Neuronal stem cell (in vitro differentiated cells): ENCODE measurements at regions not wholly inside any gene's neighbourhood (a gene's known extent, or its start where the extent isn't known, plus 50 kb on each side); places are given as distances from the start of the nearest gene placed in this dataset.

Experiments used
- DNase-seq: peaks from one replicate; pipeline ENCODE4 v3.0.0-alpha.2; 2013; ENCODE audit warnings: low spot score
- H2AFZ ChIP-seq: one replicate; pipeline ENCODE4 v1.6.1; 2013; ENCODE audit warnings: mild to moderate bottlenecking, low read length, inconsistent platforms
- H2AK5ac ChIP-seq: 2 replicates; pipeline ENCODE4 v1.6.1; 2013; ENCODE audit warnings: low read depth, mild to moderate bottlenecking, inconsistent platforms, low read length, moderate library complexity, mixed read lengths
- H2BK120ac ChIP-seq: 2 replicates; pipeline ENCODE4 v1.6.1; 2013; ENCODE audit warnings: low read depth, mild to moderate bottlenecking, inconsistent platforms, low read length, moderate library complexity, mixed read lengths
- H2BK12ac ChIP-seq: one replicate; pipeline ENCODE4 v1.6.1; 2013; ENCODE audit warnings: low read length, inconsistent platforms
- H2BK15ac ChIP-seq: 2 replicates; pipeline ENCODE4 v1.6.1; 2013; ENCODE audit warnings: mild to moderate bottlenecking, low read length, inconsistent platforms, mixed read lengths
- H2BK5ac ChIP-seq: one replicate; pipeline ENCODE4 v1.6.1; 2013; ENCODE audit warnings: inconsistent platforms, mild to moderate bottlenecking, low read length, moderate library complexity
- H3K14ac ChIP-seq: one replicate; pipeline ENCODE4 v1.6.1; 2013; ENCODE audit warnings: low read length, inconsistent platforms
- H3K18ac ChIP-seq: 2 replicates; pipeline ENCODE4 v1.6.1; 2013; ENCODE audit warnings: low read length, inconsistent platforms
- H3K23ac ChIP-seq: 2 replicates; pipeline ENCODE4 v1.6.1; 2013; ENCODE audit warnings: low read depth, mild to moderate bottlenecking, mixed read lengths, low read length, inconsistent platforms; ENCODE audit not compliant: poor library complexity
- H3K27ac ChIP-seq: replicated peaks from 3 replicates; pipeline ENCODE4 v1.5.1; 2013; ENCODE audit warnings: low read length, inconsistent platforms
- H3K27me3 ChIP-seq, 3 experiments: 2 replicates each; pipeline ENCODE4 v1.6.1; 2013; ENCODE audit warnings: low read length in 3 of 3, mild to moderate bottlenecking in 2 of 3, inconsistent platforms in 1 of 3, low read depth in 1 of 3, mixed read lengths in 1 of 3, moderate library complexity in 1 of 3; ENCODE audit not compliant: control insufficient read depth in 3 of 3, insufficient read depth in 3 of 3
- H3K36me3 ChIP-seq, 2 donors: replicated peaks in 1 of 2; 2 replicates each; pipeline ENCODE4 v1.6.1; 2013; ENCODE audit warnings: low read length in 2 of 2; ENCODE audit not compliant: control insufficient read depth in 2 of 2, insufficient read depth in 2 of 2
- H3K4ac ChIP-seq: 2 replicates; pipeline ENCODE4 v1.6.1; 2013; ENCODE audit warnings: inconsistent platforms, mild to moderate bottlenecking, low read length, moderate library complexity
- H3K4me1 ChIP-seq, 2 donors: 1 replicate in 1 of 2; 2 replicates in 1 of 2; pipeline ENCODE4 v1.6.1; 2013; ENCODE audit warnings: low read length in 2 of 2, low read depth in 1 of 2; ENCODE audit not compliant: control insufficient read depth in 2 of 2, insufficient read depth in 1 of 2
- H3K4me2 ChIP-seq: one replicate; pipeline ENCODE4 v1.6.1; 2013; ENCODE audit warnings: mild to moderate bottlenecking, low read length, inconsistent platforms; ENCODE audit not compliant: insufficient read depth, poor library complexity, severe bottlenecking
- H3K4me3 ChIP-seq, 2 donors: 2 replicates each; pipeline ENCODE4 v1.5.1; 2013; ENCODE audit warnings: low read length in 2 of 2, mild to moderate bottlenecking in 2 of 2, inconsistent platforms in 1 of 2, moderate library complexity in 1 of 2
- H3K79me1 ChIP-seq: one replicate; pipeline ENCODE4 v1.6.1; 2013; ENCODE audit warnings: low read depth, mild to moderate bottlenecking, inconsistent platforms, low read length, moderate library complexity
- H3K9ac ChIP-seq: one replicate; pipeline ENCODE4 v1.6.1; 2013; ENCODE audit warnings: mild to moderate bottlenecking, low read depth, low read length, inconsistent platforms; ENCODE audit not compliant: poor library complexity
- H3K9me3 ChIP-seq, 2 donors: replicated peaks in 1 of 2; 2 replicates each; pipeline versions ENCODE3 to v1.6.1; 2013; ENCODE audit warnings: low read length in 2 of 2, mild to moderate bottlenecking in 2 of 2, inconsistent platforms in 1 of 2, low read depth in 1 of 2, mixed read lengths in 1 of 2, moderate library complexity in 1 of 2; ENCODE audit not compliant: control insufficient read depth in 2 of 2, insufficient read depth in 1 of 2
- H4K8ac ChIP-seq: one replicate; pipeline ENCODE4 v1.6.1; 2013; ENCODE audit warnings: low read depth, mild to moderate bottlenecking, inconsistent platforms, low read length, moderate library complexity
- H4K91ac ChIP-seq: one replicate; pipeline ENCODE4 v1.6.1; 2013; ENCODE audit warnings: low read length, low read depth, mild to moderate bottlenecking, inconsistent platforms; ENCODE audit not compliant: poor library complexity
- WGBS, 2 donors: extraction: QIAGEN DNeasy Blood & Tissue Kit; methylation state at CpG; one replicate each; pipeline ENCODE4 v1.1.7; 2013; ENCODE audit warnings: missing lambda C conversion rate in 2 of 2, mixed read lengths in 1 of 2; ENCODE audit not compliant: insufficient read length in 2 of 2, insufficient replicate concordance in 1 of 2; ENCODE audit errors: extremely low coverage in 2 of 2; 5-methylcytosine and 5-hydroxymethylcytosine counted together

DNA sequence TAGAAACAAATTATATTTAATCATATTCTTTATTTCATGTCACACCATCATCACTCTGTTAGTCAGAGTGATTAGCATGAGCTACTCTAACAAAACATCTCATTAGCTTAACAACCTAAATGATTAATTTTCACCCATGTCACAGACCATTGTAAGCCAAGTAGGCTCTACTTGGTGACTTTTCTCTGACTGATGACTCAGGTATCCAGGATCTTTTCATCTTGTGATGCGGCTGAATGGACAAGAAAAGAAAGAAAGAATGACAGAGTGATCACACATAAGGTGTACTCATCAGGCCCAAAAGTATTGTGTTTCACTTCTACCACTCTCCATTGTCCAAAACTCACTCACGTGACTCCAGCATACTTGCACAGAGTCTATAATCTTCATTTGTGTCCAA lies 299.3 kb downstream of the ANXA1 start:
- Histone ChIP-seq H3K4me2 (no peak overlapping the region), H2AFZ (no peak overlapping the region), H2BK15ac (no peak overlapping the region), H3K18ac (no peak overlapping the region), H3K4me3 (no peak overlapping the region), H4K91ac (no peak overlapping the region), H3K14ac (no peak overlapping the region), H2AK5ac (no peak overlapping the region), H2BK12ac (no peak overlapping the region), H3K27me3 (no peaks in the 10 kb centered on the region), H3K4ac (no peak overlapping the region), H3K9me3 (peaks cover 0 to 3% of the 10 kb centered on the region in 2 donors), H2BK120ac (no peak overlapping the region), H2BK5ac (no peak overlapping the region), H3K9ac (no peak overlapping the region), H3K23ac (no peak overlapping the region), H3K27ac (no peak overlapping the region), H4K8ac (no peak overlapping the region), H3K36me3 (no peaks in the 10 kb centered on the region), H3K79me1 (no peaks in the 10 kb centered on the region), H3K4me1 (peaks cover 0 to 3% of the 10 kb centered on the region in 2 donors)
- WGBS, 2 donors = no CpG with 5 or more reads among the region's 2 CpGs
- DNase-seq = no peak

DNA sequence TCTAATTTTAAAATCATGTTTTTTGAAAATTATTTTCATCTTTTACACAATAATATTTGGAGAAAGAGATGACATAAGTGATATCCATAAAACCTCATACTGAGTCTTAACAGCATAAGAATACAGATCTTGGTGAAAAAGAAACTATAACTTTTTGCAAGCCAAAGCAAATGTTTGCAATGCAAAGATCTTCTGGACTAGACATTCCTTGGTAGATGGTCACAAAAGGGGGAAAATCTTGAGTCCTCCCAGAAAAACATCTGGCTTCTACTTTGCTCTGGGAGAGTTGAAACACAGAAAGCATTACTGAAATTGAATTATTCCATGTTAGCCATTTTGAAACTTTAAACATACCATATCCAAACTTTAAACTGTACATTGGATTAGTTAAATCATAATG lies 308.2 kb downstream of the ANXA1 start:
- Histone ChIP-seq H4K91ac (no peak overlapping the region), H3K27ac (no peak overlapping the region), H3K9ac (no peak overlapping the region)

GRCh38 chr9:73468716-73469115 lies 317.1 kb downstream of the ANXA1 start:
- Histone ChIP-seq H2BK5ac (no peak overlapping the region), H3K4me2 (no peak overlapping the region), H3K9me3 (peaks cover 0 to 2% of the 10 kb centered on the region in 2 donors), H2BK120ac (no peak overlapping the region), H3K9ac (no peak overlapping the region), H3K4ac (no peak overlapping the region), H3K4me3 (no peak overlapping the region), H3K27ac (no peak overlapping the region), H3K4me1 (no peaks in the 10 kb centered on the region), H3K79me1 (no peaks in the 10 kb centered on the region), H2AFZ (no peak overlapping the region), H2AK5ac (no peak overlapping the region), H3K14ac (no peak overlapping the region), H4K91ac (no peak overlapping the region), H3K23ac (no peak overlapping the region), H4K8ac (no peak overlapping the region), H2BK12ac (no peak overlapping the region), H3K36me3 (no peaks in the 10 kb centered on the region), H2BK15ac (no peak overlapping the region), H3K18ac (no peak overlapping the region), H3K27me3 (no peaks in the 10 kb centered on the region)
- no CpG with 5 or more reads among the region's 1 CpG for WGBS, 2 donors
- no peak for DNase-seq

More for the DNA sequence above, 308.2 kb downstream of the ANXA1 start:
- no peak overlapping the region for H3K4me3 ChIP-seq
- no peaks in the 10 kb centered on the region for H3K27me3 ChIP-seq
- H3K4ac ChIP-seq = no peak overlapping the region
- H2AK5ac ChIP-seq = no peak overlapping the region
- H3K14ac ChIP-seq = no peak overlapping the region
- H2AFZ ChIP-seq = no peak overlapping the region
- no peak overlapping the region for H2BK120ac ChIP-seq
- H2BK12ac ChIP-seq = no peak overlapping the region
- DNase-seq = no peak
- no peaks in the 10 kb centered on the region for H3K4me1 ChIP-seq
- H3K18ac ChIP-seq = no peak overlapping the region
- H2BK15ac ChIP-seq = no peak overlapping the region
- H3K23ac ChIP-seq = no peak overlapping the region
- H4K8ac ChIP-seq = no peak overlapping the region
- H3K79me1 ChIP-seq = no peaks in the 10 kb centered on the region
- H3K4me2 ChIP-seq = no peak overlapping the region
- no peaks in the 10 kb centered on the region for H3K9me3 ChIP-seq
- H2BK5ac ChIP-seq = no peak overlapping the region
- no peaks in the 10 kb centered on the region for H3K36me3 ChIP-seq

- peak overlapping the region; percentile 70 for H2AFZ ChIP-seq
- peaks cover 1 to 9% of the 10 kb centered on the region in 2 donors for H3K9me3 ChIP-seq
- H3K23ac ChIP-seq = no peak overlapping the region
- no CpG with 5 or more reads among the region's 3 CpGs for WGBS, 2 donors
- no peaks in the 10 kb centered on the region for H3K79me1 ChIP-seq
- no peak for DNase-seq
- H4K91ac ChIP-seq = no peak overlapping the region
- no peak overlapping the region for H3K4me3 ChIP-seq
- H2BK120ac ChIP-seq = no peak overlapping the region
- no peak overlapping the region for H2BK5ac ChIP-seq
- no peaks in the 10 kb centered on the region for H3K4me1 ChIP-seq
- H3K9ac ChIP-seq = no peak overlapping the region
- no peak overlapping the region for H3K4ac ChIP-seq
- no peak overlapping the region for H2AK5ac ChIP-seq
- H2BK15ac ChIP-seq = no peak overlapping the region
- H3K27me3 ChIP-seq = no peaks in the 10 kb centered on the region
- H3K36me3 ChIP-seq = no peaks in the 10 kb centered on the region
- H3K18ac ChIP-seq = no peak overlapping the region
- no peak overlapping the region for H3K14ac ChIP-seq
- no peak overlapping the region for H3K27ac ChIP-seq
- H3K4me2 ChIP-seq = no peak overlapping the region
- no peak overlapping the region for H2BK12ac ChIP-seq
- no peak overlapping the region for H4K8ac ChIP-seq
These were observed 319.1 kb downstream of the ANXA1 start for GRCh38 chr9:73470766-73471165.
